Amniotic stem cell (primary cell): ENCODE measurements at regions not wholly inside any gene's neighbourhood (a gene's known extent, or its start where the extent isn't known, plus 50 kb on each side); places are given as distances from the start of the nearest gene placed in this dataset.
A peak's percentile ranks its signal among the peaks of the same experiment; 100 is the strongest.

Source experiments
- DNase-seq: peaks from one replicate; lab custom pipeline; 2025; lab: John Stamatoyannopoulos, UW

GRCh38 chr14:32254952-32255679 lies 52.0 kb upstream of the RNU6-8 start:
- no peak for DNase-seq

DNA sequence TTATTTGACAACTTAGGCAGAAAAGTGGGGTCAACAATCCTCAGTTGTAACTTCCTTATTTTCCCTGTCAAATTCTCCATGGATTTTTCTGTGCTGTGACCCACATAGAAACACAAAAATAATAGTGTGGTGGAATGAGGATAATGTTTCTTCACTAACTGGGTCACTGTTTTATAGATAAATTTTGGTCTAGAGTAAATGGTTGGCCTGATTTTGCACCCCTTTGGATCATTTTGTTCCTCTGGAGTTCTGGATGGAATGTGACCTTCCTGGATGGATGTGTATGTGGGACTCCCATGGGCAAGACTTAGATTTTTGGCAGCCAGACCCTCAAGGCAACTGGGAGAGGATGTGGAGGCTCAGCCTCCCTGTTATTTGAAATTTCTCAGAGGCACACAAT lies 52.7 kb upstream of the RNU6-8 start:
- DNase-seq, result no peak

DNA sequence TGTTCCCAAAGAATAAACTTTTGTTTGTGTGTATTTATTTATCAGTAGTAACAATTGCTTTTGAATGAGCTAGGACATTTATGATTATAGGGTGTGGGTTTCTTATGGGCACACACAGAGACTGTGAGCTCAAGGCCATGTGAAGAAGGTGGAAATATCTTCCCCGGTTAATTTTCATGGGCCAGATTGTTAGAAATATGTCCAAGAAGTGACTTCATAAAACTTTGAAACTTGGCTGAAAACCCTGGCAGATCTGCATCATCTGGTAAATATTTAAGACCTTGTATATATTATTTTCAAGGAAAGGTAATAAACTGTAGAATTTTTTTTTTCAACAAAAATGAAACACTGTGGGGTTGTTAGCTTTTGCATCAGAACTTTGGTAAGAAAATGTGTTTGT lies 53.5 kb upstream of the RNU6-8 start:
- DNase-seq, result no peak

DNA sequence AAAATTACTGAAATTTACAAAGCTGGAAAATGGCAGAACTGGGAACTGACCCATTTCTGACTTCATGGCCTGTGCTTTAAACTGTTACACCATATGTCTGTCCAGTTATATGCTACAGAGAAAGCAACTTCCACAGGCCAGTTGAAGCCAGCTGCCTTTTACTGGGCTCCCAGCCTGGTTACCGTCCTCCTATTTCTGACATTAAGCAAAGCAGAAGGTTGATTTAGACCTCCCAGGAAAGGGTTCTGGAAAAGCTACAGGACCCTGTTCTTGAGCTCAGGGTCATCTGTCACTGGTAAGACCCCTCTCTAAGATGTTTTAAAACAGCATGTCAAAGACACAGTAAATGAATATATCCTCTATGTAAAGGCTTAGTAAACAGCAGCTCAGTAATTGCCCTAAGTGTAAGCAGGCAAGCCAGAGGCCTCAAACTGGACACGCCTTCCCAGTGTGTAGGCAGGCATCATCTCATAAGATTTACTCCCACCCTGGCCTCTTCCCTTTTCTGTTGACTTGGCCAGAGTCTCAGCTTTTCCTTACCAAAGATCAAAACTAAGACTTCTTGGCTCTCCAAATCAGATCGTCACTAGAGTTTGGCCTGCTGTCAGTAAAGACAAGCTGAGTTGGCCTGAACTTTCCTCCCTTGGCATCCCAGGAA lies 55.4 kb upstream of the RNU6-8 start:
- no peak for DNase-seq

DNA sequence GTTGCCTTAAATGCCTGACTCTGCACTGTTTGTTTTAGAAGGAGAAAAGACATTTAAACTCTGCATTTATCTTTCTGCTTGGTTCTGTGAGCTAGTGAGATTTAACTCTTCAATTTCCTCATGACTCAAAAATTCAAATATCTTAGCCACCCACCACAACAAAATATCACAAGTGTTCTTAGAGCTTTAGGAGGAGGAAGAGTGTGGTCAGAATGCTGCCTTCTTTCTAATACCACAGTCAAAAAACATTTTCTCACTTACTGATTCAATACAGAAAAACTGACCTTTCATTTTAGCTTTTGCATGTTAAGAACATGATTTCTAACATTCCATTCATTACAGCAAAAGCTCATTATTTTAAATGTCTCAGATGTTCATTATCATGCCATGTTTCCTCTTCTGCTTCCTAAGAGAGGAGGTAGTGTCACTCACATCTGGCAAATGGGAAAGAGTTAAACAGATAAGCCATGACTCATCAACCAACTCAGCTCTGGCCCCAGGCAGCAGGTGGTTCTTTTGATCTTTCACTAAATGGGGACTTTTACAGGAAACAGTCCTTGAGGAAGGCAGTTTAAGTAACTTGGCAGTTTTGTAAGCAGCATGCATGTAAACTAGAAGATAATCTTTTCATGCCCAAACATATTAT lies 56.4 kb upstream of the RNU6-8 start:
- DNase-seq, result peak; percentile 30

DNA sequence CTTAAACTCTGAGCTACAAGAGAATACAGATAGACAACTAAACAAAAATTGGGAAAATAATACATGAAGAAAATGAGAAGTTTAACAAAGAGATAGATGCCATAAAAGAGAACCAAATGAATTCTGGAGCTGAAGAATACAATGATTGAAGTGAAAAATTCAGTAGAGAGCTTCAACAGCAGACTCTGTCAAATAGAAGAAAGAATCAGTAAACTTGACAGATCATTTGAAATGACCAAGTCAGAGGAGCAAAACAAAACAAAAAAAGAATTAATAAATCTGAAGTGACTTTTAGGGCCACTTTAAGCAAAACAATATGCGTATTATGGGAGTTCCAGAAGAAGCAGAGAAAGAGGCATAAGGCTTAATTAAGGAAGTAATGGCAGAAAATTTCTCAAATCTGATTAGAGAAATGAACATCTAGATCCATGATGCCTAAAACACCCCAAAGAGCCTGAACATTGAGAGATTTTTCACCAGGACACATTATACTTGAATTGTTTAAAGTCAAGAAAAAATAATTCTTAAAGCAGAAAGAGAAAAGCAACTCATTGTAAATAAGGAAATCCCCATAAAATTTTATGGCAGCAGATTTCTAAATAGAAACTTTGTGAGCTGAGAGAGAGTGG lies 61.0 kb upstream of the RNU6-8 start:
- no peak for DNase-seq

- DNase-seq, result no peak
Measured at GRCh38 chr14:32265584-32265983, 62.5 kb upstream of the RNU6-8 start.

DNA sequence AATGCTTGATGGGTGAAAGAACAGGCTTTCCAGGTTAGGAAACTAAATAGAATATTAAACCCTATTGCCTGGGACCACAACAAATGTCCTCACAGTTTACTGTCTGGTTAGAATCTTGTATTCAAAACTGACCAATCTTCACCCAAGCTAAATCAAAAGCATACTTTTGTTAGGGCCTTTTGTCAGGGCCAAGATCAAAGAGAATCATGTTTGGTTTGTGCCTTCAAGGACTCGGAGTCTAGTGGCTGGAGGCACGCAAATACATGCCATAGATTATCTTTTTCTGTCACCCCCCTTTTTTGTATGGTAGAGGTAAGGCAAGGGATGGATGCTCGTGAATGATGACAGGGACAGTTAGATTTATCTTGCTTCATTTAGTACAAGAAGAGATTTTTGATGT lies 51.1 kb upstream of the AKAP6 start:
- DNase-seq, result no peak
